H1 (cell line): ENCODE measurements at regions not wholly inside any gene's neighbourhood (a gene's known extent, or its start where the extent isn't known, plus 50 kb on each side); places are given as distances from the start of the nearest gene placed in this dataset.

ENCODE experiments used
- CTCF ChIA-PET: fragments of 300-600 bp; sonication (Branson Sonifier 250); formaldehyde crosslinking; loops from one replicate; lab custom pipeline; 2021; ENCODE audit not compliant: partially characterized antibody; lab: Charles Lee
- POLR2A ChIA-PET: fragments of 300-600 bp; sonication (Branson Sonifier 250); formaldehyde crosslinking; loops from one replicate; lab custom pipeline; 2021; ENCODE audit warnings: inconsistent platforms; ENCODE audit not compliant: partially characterized antibody; lab: Charles Lee
- DNase-seq, 2 experiments: peaks; one replicate each; pipeline versions ENCODE4 v3.0.0 to v3.0.0-alpha.2; 2010 to 2022; ENCODE audit warnings: low spot score in 2 of 2, low read depth in 1 of 2, mixed read lengths in 1 of 2
- FAIRE-seq: peaks from 2 replicates; lab custom pipeline; 2011; peaks lifted over from hg19 to GRCh38; lab: Jason Lieb, UNC
- H2AFZ ChIP-seq: 2 replicates; pipeline ENCODE4 v1.8.1; 2012; ENCODE audit warnings: low read length, inconsistent platforms
- H2AK5ac ChIP-seq: 2 replicates; pipeline ENCODE4 v1.6.1; 2013; ENCODE audit warnings: low read depth, low read length
- H2BK120ac ChIP-seq: replicated peaks from 2 replicates; pipeline ENCODE3; 2013; ENCODE audit warnings: low read depth, low read length, inconsistent platforms
- H2BK12ac ChIP-seq: 2 replicates; pipeline ENCODE4 v1.6.1; 2013; ENCODE audit warnings: low read depth, low read length
- H2BK15ac ChIP-seq: 2 replicates; pipeline ENCODE4 v1.6.1; 2013; ENCODE audit warnings: low read length
- H2BK20ac ChIP-seq: 2 replicates; pipeline ENCODE4 v1.6.1; 2013; ENCODE audit warnings: low read length
- H2BK5ac ChIP-seq: 2 replicates; pipeline ENCODE4 v1.6.1; 2013; ENCODE audit warnings: low read depth, low read length
- H3K14ac ChIP-seq: 2 replicates; pipeline ENCODE4 v1.6.1; 2013; ENCODE audit warnings: inconsistent platforms; ENCODE audit not compliant: insufficient read length
- H3K18ac ChIP-seq: 2 replicates; pipeline ENCODE4 v1.6.1; 2013; ENCODE audit warnings: low read length; ENCODE audit errors: extremely low read depth
- H3K23ac ChIP-seq: 2 replicates; pipeline ENCODE4 v1.6.1; 2013; ENCODE audit warnings: inconsistent platforms; ENCODE audit not compliant: insufficient read length
- H3K23me2 ChIP-seq: 2 replicates; pipeline ENCODE4 v1.6.1; 2013; ENCODE audit warnings: low read depth, low read length
- H3K27ac ChIP-seq: 2 replicates; pipeline ENCODE4 v1.6.1; 2011; ENCODE audit warnings: low read depth, low read length, inconsistent platforms
- H3K27me3 ChIP-seq, 4 experiments: replicated peaks in 1 of 4; 1 replicate in 1 of 4; 2 replicates in 3 of 4; pipeline versions ENCODE4 v1.6.1 to v1.8.1; 2011 to 2013; ENCODE audit warnings: low read length in 3 of 4, mild to moderate bottlenecking in 3 of 4, inconsistent platforms in 2 of 4, mixed read lengths in 2 of 4, moderate library complexity in 1 of 4; ENCODE audit not compliant: control insufficient read depth in 3 of 4, insufficient read depth in 3 of 4; ENCODE audit errors: extremely low read depth in 1 of 4
- H3K36me3 ChIP-seq, 4 experiments: 2 replicates each; pipeline versions ENCODE4 v1.6.1 to v1.8.1; 2011 to 2013; ENCODE audit warnings: mild to moderate bottlenecking in 4 of 4, low read length in 3 of 4, moderate library complexity in 2 of 4, control low read depth in 1 of 4, inconsistent platforms in 1 of 4; ENCODE audit not compliant: insufficient read depth in 4 of 4, control insufficient read depth in 2 of 4
- H3K4ac ChIP-seq: replicated peaks from 2 replicates; pipeline ENCODE3; 2013; ENCODE audit warnings: low read length, low read depth, mixed read lengths, inconsistent platforms; ENCODE audit not compliant: insufficient read length
- H3K4me1 ChIP-seq, 4 experiments: replicated peaks in 1 of 4; 1 replicate in 1 of 4; 2 replicates in 3 of 4; pipeline versions ENCODE4 v1.6.1 to v1.8.1; 2011 to 2013; ENCODE audit warnings: low read length in 3 of 4, inconsistent platforms in 2 of 4, mixed read lengths in 1 of 4; ENCODE audit not compliant: insufficient read depth in 4 of 4, control insufficient read depth in 3 of 4
- H3K4me2 ChIP-seq, 2 experiments: 2 replicates each; pipeline versions ENCODE4 v1.6.1 to v1.8.1; 2011 to 2013; ENCODE audit warnings: low read depth in 2 of 2, low read length in 2 of 2, control low read depth in 1 of 2, inconsistent platforms in 1 of 2, mild to moderate bottlenecking in 1 of 2; ENCODE audit not compliant: insufficient read depth in 1 of 2
- H3K4me3 ChIP-seq, 4 experiments: fragments of 200-600, 300-600 bp in 1 of 4; sonication (generic), shearing (Covaris generic), sonication (Bioruptor Twin) in 1 of 4; 2 replicates each; pipeline versions ENCODE4 v1.5.1 to v1.8.1; 2011 to 2016; ENCODE audit warnings: low read length in 4 of 4, low read depth in 3 of 4, control low read depth in 2 of 4, inconsistent platforms in 2 of 4, mild to moderate bottlenecking in 2 of 4, mixed read lengths in 1 of 4, moderate library complexity in 1 of 4; ENCODE audit not compliant: insufficient read depth in 2 of 4; ENCODE audit errors: extremely low read depth in 1 of 4
- H3K56ac ChIP-seq: replicated peaks from 2 replicates; pipeline ENCODE3; 2013; ENCODE audit warnings: low read depth, mild to moderate bottlenecking, mixed read lengths, low read length, inconsistent platforms; ENCODE audit not compliant: insufficient read length
- H3K79me1 ChIP-seq: 2 replicates; pipeline ENCODE4 v1.6.1; 2013; ENCODE audit warnings: low read depth, low read length, control low read depth
- H3K79me2 ChIP-seq, 2 experiments: 2 replicates each; pipeline versions ENCODE4 v1.6.1 to v1.8.1; 2012 to 2013; ENCODE audit warnings: low read length in 2 of 2, mild to moderate bottlenecking in 2 of 2, inconsistent platforms in 1 of 2; ENCODE audit not compliant: insufficient read depth in 2 of 2, control insufficient read depth in 1 of 2
- H3K9ac ChIP-seq, 4 experiments: replicated peaks in 1 of 4; 1 replicate in 1 of 4; 2 replicates in 3 of 4; pipeline versions ENCODE4 v1.6.1 to v1.8.1; 2011 to 2013; ENCODE audit warnings: low read depth in 3 of 4, low read length in 3 of 4, control low read depth in 2 of 4, mild to moderate bottlenecking in 2 of 4, moderate library complexity in 2 of 4, inconsistent platforms in 1 of 4; ENCODE audit errors: extremely low read depth in 1 of 4
- H3K9me3 ChIP-seq, 2 experiments: 2 replicates each; pipeline versions ENCODE4 v1.6.1 to v1.8.1; 2012 to 2013; ENCODE audit warnings: mild to moderate bottlenecking in 2 of 2, moderate library complexity in 2 of 2, control low read depth in 1 of 2, inconsistent platforms in 1 of 2, low read depth in 1 of 2, low read length in 1 of 2, mixed read lengths in 1 of 2; ENCODE audit not compliant: insufficient read depth in 2 of 2
- H4K20me1 ChIP-seq, 2 experiments: replicated peaks in 1 of 2; 2 replicates each; pipeline versions ENCODE3 to v1.8.1; 2011 to 2013; ENCODE audit warnings: inconsistent platforms in 2 of 2, low read length in 2 of 2, mild to moderate bottlenecking in 1 of 2; ENCODE audit not compliant: insufficient read depth in 2 of 2, control insufficient read depth in 1 of 2
- H4K5ac ChIP-seq: 2 replicates; pipeline ENCODE4 v1.6.1; 2013; ENCODE audit warnings: low read length, low read depth, mixed read lengths, inconsistent platforms; ENCODE audit not compliant: insufficient read length
- H4K8ac ChIP-seq: 2 replicates; pipeline ENCODE4 v1.8.0; 2013; ENCODE audit warnings: mild to moderate bottlenecking, moderate library complexity, low read length, inconsistent platforms; ENCODE audit not compliant: insufficient read depth; ENCODE audit errors: extremely low read depth
- H4K91ac ChIP-seq: replicated peaks from 2 replicates; pipeline ENCODE3; 2013; ENCODE audit warnings: low read length, mixed read lengths, inconsistent platforms; ENCODE audit not compliant: insufficient read length
- WGBS, 2 experiments: shearing (Covaris generic) in 1 of 2; methylation state at CpG; one replicate each; pipeline versions ENCODE4 v1.1.6 to v1.1.7; 2013 to 2015; ENCODE audit warnings: low lambda C conversion rate in 2 of 2, mixed read lengths in 2 of 2, inconsistent platforms in 1 of 2, low coverage in 1 of 2, missing lambda C conversion rate in 1 of 2; ENCODE audit not compliant: insufficient replicate concordance in 2 of 2, insufficient coverage in 1 of 2, insufficient read length in 1 of 2; ENCODE audit errors: extremely low coverage in 1 of 2, missing lambda C conversion rate in 1 of 2; 5-methylcytosine and 5-hydroxymethylcytosine counted together
- TF ChIP-seq, protein P1 (sequence below): IDR thresholded peaks from 2 replicates; pipeline ENCODE4 v1.6.1; 2012; ENCODE audit warnings: inconsistent platforms

- Histone ChIP-seq H4K91ac (no peak overlapping the region), H3K14ac (no peak overlapping the region), H2BK20ac (no peak overlapping the region), H4K20me1 (no peaks in the 10 kb centered on the region), H2BK15ac (no peak overlapping the region), H3K56ac (no peak overlapping the region), H3K27ac (no peak overlapping the region), H4K5ac (no peak overlapping the region), H2BK120ac (no peak overlapping the region), H3K4me2 (no peak overlapping the region), H3K9me3 (peaks cover 0 to 2% of the 10 kb centered on the region in 2 experiments; a peak in 1 of 4 replicates), H2BK12ac (no peak overlapping the region), H3K4me1 (no peaks in the 10 kb centered on the region), H3K23me2 (no peaks in the 10 kb centered on the region), H4K8ac (no peak overlapping the region), H3K23ac (no peak overlapping the region), H2AK5ac (no peak overlapping the region), H3K4me3 (no peak overlapping the region), H3K9ac (no peak overlapping the region), H3K4ac (no peak overlapping the region), H3K36me3 (no peaks in the 10 kb centered on the region), H3K27me3 (no peaks in the 10 kb centered on the region), H2BK5ac (no peak overlapping the region), H3K79me1 (no peaks in the 10 kb centered on the region), H3K79me2 (no peaks in the 10 kb centered on the region), H3K18ac (no peak overlapping the region), H2AFZ (no peak overlapping the region)
- POLR2A ChIA-PET: no interaction called here
- WGBS, 2 experiments: 94% methylated on average over 5 of the region's 5 CpGs; no CpG with 5 or more reads in 1 of the 2 experiments
- CTCF ChIA-PET: no interaction called here
- FAIRE-seq (no peak), DNase-seq (no peak)
- TF ChIP-seq, protein P1, sequence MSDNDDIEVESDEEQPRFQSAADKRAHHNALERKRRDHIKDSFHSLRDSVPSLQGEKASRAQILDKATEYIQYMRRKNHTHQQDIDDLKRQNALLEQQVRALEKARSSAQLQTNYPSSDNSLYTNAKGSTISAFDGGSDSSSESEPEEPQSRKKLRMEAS: no peak
These were observed 798.9 kb upstream of the CA10 start for GRCh38 chr17:52957411-52957810.
